GM12878 (cell line): ENCODE measurements at regions not wholly inside any gene's neighbourhood (a gene's known extent, or its start where the extent isn't known, plus 50 kb on each side); places are given as distances from the start of the nearest gene placed in this dataset.

ENCODE experiments used
- ATAC-seq: fragments of 200-7000 bp; cut with Tn5 transposase; 3 replicates; pipeline ENCODE4 v1.9.1; 2020; ENCODE audit warnings: mild to moderate bottlenecking, moderate library complexity
- BruUV-seq: library from RNA; stranded (reverse); fragments of 400-500 nt; replicated peaks from 2 replicates; lab custom pipeline; 2021; lab: Mats Ljungman, UMichigan
- CTCF ChIA-PET: fragments of 300-600 bp; sonication (Branson Sonifier 250); formaldehyde crosslinking; extraction: SDS; loops from one replicate; lab custom pipeline; 2021; ENCODE audit warnings: inconsistent platforms; lab: Yijun Ruan, JAX
- POLR2A ChIA-PET: fragments of 350-600 bp; formaldehyde crosslinking; extraction: SDS; loops from one replicate; lab custom pipeline; 2021; ENCODE audit warnings: inconsistent platforms; lab: Charles Lee
- RAD21 ChIA-PET: fragments of 300-600 bp; sonication (Branson Sonifier 250); formaldehyde crosslinking; loops from one replicate; lab custom pipeline; 2023; ENCODE audit warnings: antibody characterized with exemption; ENCODE audit not compliant: unreplicated experiment; lab: Charles Lee
- SMC1A ChIA-PET: fragments of 300-600 bp; sonication (Branson Sonifier 250); formaldehyde crosslinking; loops from one replicate; lab custom pipeline; 2023; ENCODE audit not compliant: unreplicated experiment, uncharacterized antibody; lab: Charles Lee
- DNase-seq: peaks from one replicate; pipeline ENCODE4 v3.0.0-alpha.2; 2011; ENCODE audit warnings: low read depth, low spot score
- FAIRE-seq: peaks from 3 replicates; lab custom pipeline; 2011; peaks lifted over from hg19 to GRCh38; lab: Jason Lieb, UNC
- H2AFZ ChIP-seq: 2 replicates; pipeline ENCODE4 v1.6.0; 2011; ENCODE audit warnings: low read depth, low read length, control low read depth; ENCODE audit not compliant: control insufficient read depth
- H3K27ac ChIP-seq: 2 replicates; pipeline ENCODE4 v1.5.1; 2011; ENCODE audit warnings: control low read depth; ENCODE audit not compliant: control insufficient read depth, insufficient read depth
- H3K27me3 ChIP-seq, 2 experiments: replicated peaks in 1 of 2; 2 replicates each; pipeline versions ENCODE4 v1.6.0 to v1.6.1; 2011; ENCODE audit warnings: low read length in 1 of 2; ENCODE audit not compliant: control insufficient read depth in 2 of 2, insufficient read depth in 2 of 2
- H3K36me3 ChIP-seq, 2 experiments: 2 replicates each; pipeline ENCODE4 v1.5.1; 2011; ENCODE audit warnings: low read length in 1 of 2; ENCODE audit not compliant: control insufficient read depth in 2 of 2, insufficient read depth in 2 of 2
- H3K4me1 ChIP-seq: 2 replicates; pipeline ENCODE4 v1.6.1; 2011; ENCODE audit warnings: mild to moderate bottlenecking, low read length, moderate library complexity, mixed read lengths; ENCODE audit not compliant: control insufficient read depth, insufficient read depth
- H3K4me2 ChIP-seq: 2 replicates; pipeline ENCODE4 v1.6.0; 2011; ENCODE audit warnings: control low read depth; ENCODE audit not compliant: control insufficient read depth, insufficient read depth
- H3K4me3 ChIP-seq: fragments of 200-600 bp; sonication (generic); 2 replicates; pipeline ENCODE4 v1.5.1; 2016
- H3K79me2 ChIP-seq: 2 replicates; pipeline ENCODE4 v1.6.0; 2011; ENCODE audit warnings: low read length; ENCODE audit not compliant: control insufficient read depth, insufficient read depth
- H3K9ac ChIP-seq: 2 replicates; pipeline ENCODE4 v1.8.0; 2011; ENCODE audit warnings: low read length, control low read depth, mixed read lengths; ENCODE audit not compliant: control insufficient read depth, insufficient read depth
- H3K9me3 ChIP-seq: replicated peaks from 3 replicates; pipeline ENCODE4 v1.5.1; 2011; ENCODE audit warnings: mild to moderate bottlenecking, low read length; ENCODE audit not compliant: control insufficient read depth, insufficient read depth
- H4K20me1 ChIP-seq: 2 replicates; pipeline ENCODE4 v1.6.0; 2011; ENCODE audit not compliant: control insufficient read depth, insufficient read depth
- ATF2 ChIP-seq: IDR thresholded peaks from 2 replicates; pipeline ENCODE4 v1.6.1; 2012; ENCODE audit warnings: low read length, inconsistent platforms
- IRF4 ChIP-seq: IDR thresholded peaks from 2 replicates; pipeline ENCODE4 v1.6.1; 2011; ENCODE audit warnings: low read depth, low read length
- MXI1 ChIP-seq: fragments of 150-350 bp; IDR thresholded peaks from 2 replicates; pipeline ENCODE4 v1.6.1; 2011; ENCODE audit warnings: low read depth, mild to moderate bottlenecking, inconsistent platforms, low read length, improper control_type of control experiment
- PAX5 ChIP-seq: IDR thresholded peaks from 2 replicates; pipeline ENCODE4 v1.6.1; 2011; ENCODE audit warnings: low read depth, low read length, borderline replicate concordance
- PAX8 ChIP-seq: fragments of 450-650 bp; IDR thresholded peaks from 2 replicates; pipeline ENCODE4 v1.6.1; 2017; ENCODE audit warnings: mild to moderate bottlenecking, moderate library complexity
- SMARCA5 ChIP-seq: fragments of 450-650 bp; IDR thresholded peaks from 2 replicates; pipeline ENCODE4 v1.6.1; 2017; ENCODE audit warnings: mild to moderate bottlenecking
- SUPT20H ChIP-seq: IDR thresholded peaks from 2 replicates; pipeline ENCODE4 v1.6.1; 2011; ENCODE audit warnings: low read depth, mild to moderate bottlenecking, low read length, moderate library complexity, borderline replicate concordance; ENCODE audit not compliant: control insufficient read depth
- WGBS: methylation state at CpG from one replicate; pipeline ENCODE4 v1.1.6; 2016; ENCODE audit warnings: low lambda C conversion rate; ENCODE audit not compliant: insufficient replicate concordance, insufficient coverage; ENCODE audit errors: missing lambda C conversion rate; 5-methylcytosine and 5-hydroxymethylcytosine counted together
- in situ Hi-C: fragments of 300-500 bp; cut with MboI; formaldehyde crosslinking; loops from 9 replicates; pipeline ENCODE4 v1.14.3; 2018; ENCODE audit warnings: mixed read lengths
- intact Hi-C: fragments of 100-400 bp; cut with micrococcal nuclease; formaldehyde crosslinking; loops from one replicate; pipeline ENCODE4 v1.14.2; 2022; ENCODE audit not compliant: unreplicated experiment
- TF ChIP-seq, protein P1 (sequence below), 3 experiments: IDR thresholded peaks in 2 of 3; conservative IDR thresholded peaks in 1 of 3; 2 replicates each; pipeline ENCODE4 v1.5.1; 2011; ENCODE audit warnings: low read depth in 3 of 3, low read length in 3 of 3, mild to moderate bottlenecking in 3 of 3, control low read depth in 2 of 3, moderate library complexity in 2 of 3, inconsistent platforms in 1 of 3, mixed read lengths in 1 of 3; ENCODE audit not compliant: control insufficient read depth in 2 of 3, insufficient read depth in 1 of 3; ENCODE audit errors: extremely low read depth in 1 of 3
- TF ChIP-seq, protein P2 (sequence below): fragments of 450-650 bp; IDR thresholded peaks from 2 replicates; pipeline ENCODE4 v1.6.1; 2017; ENCODE audit warnings: mild to moderate bottlenecking, moderate library complexity
- TF ChIP-seq, protein P3 (sequence below): fragments of 450-650 bp; IDR thresholded peaks from 2 replicates; pipeline ENCODE4 v1.6.1; 2016; ENCODE audit warnings: mild to moderate bottlenecking

GRCh38 chr10:92757066-92757710, 67.4 kb downstream of the HHEX start:
- ATAC-seq (peak; percentile 84), DNase-seq (peak; percentile 75), FAIRE-seq (peak; percentile 56)
- Histone ChIP-seq H3K36me3 (no peaks in the 10 kb centered on the region), H3K27ac (peak overlapping the region; percentile 77), H3K27me3 (peaks cover 0 to 2% of the 10 kb centered on the region in 2 experiments; a peak in 1 of 4 replicates), H3K9ac (peak overlapping the region; percentile 44; the same call in 1 of the 2 replicates), H3K79me2 (no peaks in the 10 kb centered on the region), H2AFZ (no peak overlapping the region; the same call in 1 of the 2 replicates), H3K4me1 (peaks cover 34% of the 10 kb centered on the region), H3K4me3 (peak overlapping the region; percentile 35; the same call in 1 of the 2 replicates), H3K4me2 (peak overlapping the region; percentile 94), H3K9me3 (no peaks in the 10 kb centered on the region; the same call in 2 of the 3 replicates), H4K20me1 (no peaks in the 10 kb centered on the region)
- intact Hi-C loops = loop anchor here (1.0 to 2.0 kb wide), 3 partner anchors 27 to 62 kb away; no protein-coding TSS in a partner anchor
- SMC1A ChIA-PET = interaction anchor here (0.5 to 2.9 kb wide), 8 partner anchors 9 to 109 kb away, joined by 3 to 36 read pairs (median 4); no protein-coding TSS in a partner anchor
- CTCF ChIA-PET = interaction anchor here (0.5 to 4.1 kb wide), 8 partner anchors 10 to 166 kb away, joined by 3 to 22 read pairs (median 4); no protein-coding TSS in a partner anchor
- BruUV-seq = no TSS peak
- POLR2A ChIA-PET = interaction anchor here (0.8 to 2.6 kb wide), 5 partner anchors 9 to 44 kb away, joined by 3 to 8 read pairs (median 5); no protein-coding TSS in a partner anchor
- in situ Hi-C loops = no loop called here
- RAD21 ChIA-PET = interaction anchor here (1.0 to 1.8 kb wide), 5 partner anchors 10 to 166 kb away, joined by 3 to 25 read pairs (median 4); no protein-coding TSS in a partner anchor
- 2% methylated on average over 8 of the region's 8 CpGs for whole genome bisulfite sequencing
- TF ChIP-seq PAX8 (no peak), SUPT20H (no peak), PAX5 (peak; percentile 98), MXI1 (peak; percentile 22; the same call in 1 of the 2 replicates), SMARCA5 (0 out of 2 replicates have a peak, but pooled peaks have one; percentile 76), IRF4 (0 out of 2 replicates have a peak, but pooled peaks have one; percentile 30), ATF2 (no peak; the same call in 1 of the 2 replicates)
- TF ChIP-seq, protein P1, sequence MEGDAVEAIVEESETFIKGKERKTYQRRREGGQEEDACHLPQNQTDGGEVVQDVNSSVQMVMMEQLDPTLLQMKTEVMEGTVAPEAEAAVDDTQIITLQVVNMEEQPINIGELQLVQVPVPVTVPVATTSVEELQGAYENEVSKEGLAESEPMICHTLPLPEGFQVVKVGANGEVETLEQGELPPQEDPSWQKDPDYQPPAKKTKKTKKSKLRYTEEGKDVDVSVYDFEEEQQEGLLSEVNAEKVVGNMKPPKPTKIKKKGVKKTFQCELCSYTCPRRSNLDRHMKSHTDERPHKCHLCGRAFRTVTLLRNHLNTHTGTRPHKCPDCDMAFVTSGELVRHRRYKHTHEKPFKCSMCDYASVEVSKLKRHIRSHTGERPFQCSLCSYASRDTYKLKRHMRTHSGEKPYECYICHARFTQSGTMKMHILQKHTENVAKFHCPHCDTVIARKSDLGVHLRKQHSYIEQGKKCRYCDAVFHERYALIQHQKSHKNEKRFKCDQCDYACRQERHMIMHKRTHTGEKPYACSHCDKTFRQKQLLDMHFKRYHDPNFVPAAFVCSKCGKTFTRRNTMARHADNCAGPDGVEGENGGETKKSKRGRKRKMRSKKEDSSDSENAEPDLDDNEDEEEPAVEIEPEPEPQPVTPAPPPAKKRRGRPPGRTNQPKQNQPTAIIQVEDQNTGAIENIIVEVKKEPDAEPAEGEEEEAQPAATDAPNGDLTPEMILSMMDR (IDR thresholded peaks at IDR 0.05 in 2 of 3, conservative IDR thresholded peaks at IDR 0.05 in 1 of 3; ENCODE audit: control insufficient read depth in 2 of 3, extremely low read depth in 1 of 3, insufficient read depth in 1 of 3, low read depth in 3 of 3, low read length in 3 of 3) = peak; percentile 23 to 46 (median 29); a peak in 4 of 6 replicates
- TF ChIP-seq, protein P2, sequence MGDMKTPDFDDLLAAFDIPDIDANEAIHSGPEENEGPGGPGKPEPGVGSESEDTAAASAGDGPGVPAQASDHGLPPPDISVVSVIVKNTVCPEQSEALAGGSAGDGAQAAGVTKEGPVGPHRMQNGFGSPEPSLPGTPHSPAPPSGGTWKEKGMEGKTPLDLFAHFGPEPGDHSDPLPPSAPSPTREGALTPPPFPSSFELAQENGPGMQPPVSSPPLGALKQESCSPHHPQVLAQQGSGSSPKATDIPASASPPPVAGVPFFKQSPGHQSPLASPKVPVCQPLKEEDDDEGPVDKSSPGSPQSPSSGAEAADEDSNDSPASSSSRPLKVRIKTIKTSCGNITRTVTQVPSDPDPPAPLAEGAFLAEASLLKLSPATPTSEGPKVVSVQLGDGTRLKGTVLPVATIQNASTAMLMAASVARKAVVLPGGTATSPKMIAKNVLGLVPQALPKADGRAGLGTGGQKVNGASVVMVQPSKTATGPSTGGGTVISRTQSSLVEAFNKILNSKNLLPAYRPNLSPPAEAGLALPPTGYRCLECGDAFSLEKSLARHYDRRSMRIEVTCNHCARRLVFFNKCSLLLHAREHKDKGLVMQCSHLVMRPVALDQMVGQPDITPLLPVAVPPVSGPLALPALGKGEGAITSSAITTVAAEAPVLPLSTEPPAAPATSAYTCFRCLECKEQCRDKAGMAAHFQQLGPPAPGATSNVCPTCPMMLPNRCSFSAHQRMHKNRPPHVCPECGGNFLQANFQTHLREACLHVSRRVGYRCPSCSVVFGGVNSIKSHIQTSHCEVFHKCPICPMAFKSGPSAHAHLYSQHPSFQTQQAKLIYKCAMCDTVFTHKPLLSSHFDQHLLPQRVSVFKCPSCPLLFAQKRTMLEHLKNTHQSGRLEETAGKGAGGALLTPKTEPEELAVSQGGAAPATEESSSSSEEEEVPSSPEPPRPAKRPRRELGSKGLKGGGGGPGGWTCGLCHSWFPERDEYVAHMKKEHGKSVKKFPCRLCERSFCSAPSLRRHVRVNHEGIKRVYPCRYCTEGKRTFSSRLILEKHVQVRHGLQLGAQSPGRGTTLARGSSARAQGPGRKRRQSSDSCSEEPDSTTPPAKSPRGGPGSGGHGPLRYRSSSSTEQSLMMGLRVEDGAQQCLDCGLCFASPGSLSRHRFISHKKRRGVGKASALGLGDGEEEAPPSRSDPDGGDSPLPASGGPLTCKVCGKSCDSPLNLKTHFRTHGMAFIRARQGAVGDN = no peak
- TF ChIP-seq, protein P3, sequence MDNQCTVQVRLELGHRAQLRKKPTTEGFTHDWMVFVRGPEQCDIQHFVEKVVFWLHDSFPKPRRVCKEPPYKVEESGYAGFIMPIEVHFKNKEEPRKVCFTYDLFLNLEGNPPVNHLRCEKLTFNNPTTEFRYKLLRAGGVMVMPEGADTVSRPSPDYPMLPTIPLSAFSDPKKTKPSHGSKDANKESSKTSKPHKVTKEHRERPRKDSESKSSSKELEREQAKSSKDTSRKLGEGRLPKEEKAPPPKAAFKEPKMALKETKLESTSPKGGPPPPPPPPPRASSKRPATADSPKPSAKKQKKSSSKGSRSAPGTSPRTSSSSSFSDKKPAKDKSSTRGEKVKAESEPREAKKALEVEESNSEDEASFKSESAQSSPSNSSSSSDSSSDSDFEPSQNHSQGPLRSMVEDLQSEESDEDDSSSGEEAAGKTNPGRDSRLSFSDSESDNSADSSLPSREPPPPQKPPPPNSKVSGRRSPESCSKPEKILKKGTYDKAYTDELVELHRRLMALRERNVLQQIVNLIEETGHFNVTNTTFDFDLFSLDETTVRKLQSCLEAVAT = no peak
